Osteocyte (in vitro differentiated cells): ENCODE measurements at regions not wholly inside any gene's neighbourhood (a gene's known extent, or its start where the extent isn't known, plus 50 kb on each side); places are given as distances from the start of the nearest gene placed in this dataset.

ENCODE experiments used
- DNase-seq: peaks from one replicate; pipeline ENCODE4 v3.0.0; 2021; ENCODE audit warnings: mixed read lengths; ENCODE audit not compliant: unreplicated experiment; ENCODE audit errors: extremely low spot score
- H3K27ac Mint-ChIP-seq: one replicate; pipeline ENCODE4 v1.8.0; 2021; ENCODE audit warnings: mild to moderate bottlenecking, mixed read lengths; ENCODE audit not compliant: unreplicated experiment
- H3K27me3 Mint-ChIP-seq: one replicate; pipeline ENCODE4 v1.8.0; 2021; ENCODE audit warnings: mixed read lengths; ENCODE audit not compliant: unreplicated experiment
- H3K36me3 Mint-ChIP-seq: one replicate; pipeline ENCODE4 v1.8.0; 2021; ENCODE audit warnings: mixed read lengths; ENCODE audit not compliant: unreplicated experiment
- H3K4me1 Mint-ChIP-seq: one replicate; pipeline ENCODE4 v1.8.0; 2021; ENCODE audit warnings: mixed read lengths; ENCODE audit not compliant: unreplicated experiment
- H3K4me3 Mint-ChIP-seq: one replicate; pipeline ENCODE4 v1.8.0; 2021; ENCODE audit warnings: mild to moderate bottlenecking, moderate library complexity, mixed read lengths; ENCODE audit not compliant: unreplicated experiment
- H3K9me3 Mint-ChIP-seq: one replicate; pipeline ENCODE4 v1.8.0; 2021; ENCODE audit warnings: mixed read lengths; ENCODE audit not compliant: unreplicated experiment
- TF ChIP-seq, protein P1 (sequence below): fragments of 200-600 bp; sonication (generic); IDR thresholded peaks from 2 replicates; pipeline ENCODE4 v1.5.0; 2021; ENCODE audit warnings: antibody characterized with exemption, mild to moderate bottlenecking, moderate library complexity

DNA sequence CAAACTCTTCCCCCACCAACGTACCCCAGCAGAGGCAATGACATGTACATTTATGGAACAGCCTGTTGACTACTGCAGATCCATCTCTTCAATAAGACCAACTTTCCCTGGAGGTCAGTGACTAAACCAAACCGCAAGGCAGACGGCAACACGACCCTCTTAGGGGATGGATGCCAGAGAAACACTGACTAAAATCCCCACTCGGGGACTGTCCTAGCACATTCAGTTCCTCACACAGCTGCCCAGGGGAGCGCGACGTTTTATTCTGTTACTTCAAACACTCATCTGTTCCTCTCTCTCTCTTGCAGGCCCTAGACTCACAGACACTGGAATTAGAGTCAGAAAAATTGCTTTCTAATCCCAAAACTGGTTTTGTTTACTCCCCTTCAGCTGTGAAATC lies 146.5 kb upstream of the PRSS1 start:
- Mint-ChIP-seq H3K4me3 (no peak overlapping the region), H3K27me3 (peaks cover 28% of the 10 kb centered on the region), H3K4me1 (peaks cover 7% of the 10 kb centered on the region), H3K36me3 (no peaks in the 10 kb centered on the region), H3K9me3 (no peaks in the 10 kb centered on the region), H3K27ac (no peak overlapping the region)
- TF ChIP-seq, protein P1, sequence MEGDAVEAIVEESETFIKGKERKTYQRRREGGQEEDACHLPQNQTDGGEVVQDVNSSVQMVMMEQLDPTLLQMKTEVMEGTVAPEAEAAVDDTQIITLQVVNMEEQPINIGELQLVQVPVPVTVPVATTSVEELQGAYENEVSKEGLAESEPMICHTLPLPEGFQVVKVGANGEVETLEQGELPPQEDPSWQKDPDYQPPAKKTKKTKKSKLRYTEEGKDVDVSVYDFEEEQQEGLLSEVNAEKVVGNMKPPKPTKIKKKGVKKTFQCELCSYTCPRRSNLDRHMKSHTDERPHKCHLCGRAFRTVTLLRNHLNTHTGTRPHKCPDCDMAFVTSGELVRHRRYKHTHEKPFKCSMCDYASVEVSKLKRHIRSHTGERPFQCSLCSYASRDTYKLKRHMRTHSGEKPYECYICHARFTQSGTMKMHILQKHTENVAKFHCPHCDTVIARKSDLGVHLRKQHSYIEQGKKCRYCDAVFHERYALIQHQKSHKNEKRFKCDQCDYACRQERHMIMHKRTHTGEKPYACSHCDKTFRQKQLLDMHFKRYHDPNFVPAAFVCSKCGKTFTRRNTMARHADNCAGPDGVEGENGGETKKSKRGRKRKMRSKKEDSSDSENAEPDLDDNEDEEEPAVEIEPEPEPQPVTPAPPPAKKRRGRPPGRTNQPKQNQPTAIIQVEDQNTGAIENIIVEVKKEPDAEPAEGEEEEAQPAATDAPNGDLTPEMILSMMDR, result no peak
- DNase-seq, result no peak

GRCh38 chr7:142602183-142602582 lies 147.1 kb upstream of the PRSS1 start:
- H3K4me3 Mint-ChIP-seq, result no peak overlapping the region
- H3K27me3 Mint-ChIP-seq, result peaks cover 31% of the 10 kb centered on the region
- DNase-seq, result no peak
- H3K36me3 Mint-ChIP-seq, result no peaks in the 10 kb centered on the region
- TF ChIP-seq, protein P1, result no peak
- H3K9me3 Mint-ChIP-seq, result no peaks in the 10 kb centered on the region
- H3K4me1 Mint-ChIP-seq, result peaks cover 4% of the 10 kb centered on the region
- H3K27ac Mint-ChIP-seq, result no peak overlapping the region

DNA sequence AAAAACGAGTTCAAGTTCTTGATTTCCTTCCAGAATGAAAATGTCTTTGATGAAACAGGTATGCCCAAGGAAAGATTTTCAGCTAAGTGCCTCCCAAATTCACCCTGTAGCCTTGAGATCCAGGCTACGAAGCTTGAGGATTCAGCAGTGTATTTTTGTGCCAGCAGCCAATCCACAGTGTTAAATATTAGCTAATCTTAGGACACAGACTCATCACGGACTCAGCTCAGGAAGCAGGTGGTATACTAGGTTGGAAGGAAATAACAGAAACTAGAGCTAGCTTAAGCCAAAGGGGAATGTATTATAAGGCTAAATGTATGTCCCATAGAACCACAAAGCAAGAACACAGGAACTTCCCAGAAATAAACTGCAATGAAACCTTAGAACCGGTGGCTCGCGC lies 151.0 kb upstream of the PRSS1 start:
- H3K9me3 Mint-ChIP-seq, result no peaks in the 10 kb centered on the region
- TF ChIP-seq, protein P1, result no peak
- peaks cover 2% of the 10 kb centered on the region for H3K4me1 Mint-ChIP-seq

DNA sequence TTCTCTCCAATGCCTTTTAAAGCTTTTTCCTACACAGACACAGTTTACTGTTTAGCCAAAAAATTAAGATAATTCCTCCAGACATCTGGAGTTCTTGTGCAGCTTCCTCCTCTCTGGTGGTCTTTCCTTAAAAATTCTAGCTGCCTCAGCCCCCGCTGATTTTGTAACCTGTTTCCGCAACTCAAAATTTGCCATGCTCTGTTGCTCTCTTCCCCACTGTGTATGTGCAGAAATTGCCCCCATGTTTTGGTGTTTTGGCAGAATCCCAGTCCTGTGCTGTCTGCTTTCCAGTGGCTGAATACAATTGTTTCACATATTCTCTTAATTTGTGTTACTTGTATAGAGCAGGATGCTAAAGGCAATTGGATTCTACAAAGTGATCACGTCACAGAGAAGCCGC lies 151.7 kb upstream of the PRSS1 start:
- TF ChIP-seq, protein P1, result no peak
- Mint-ChIP-seq H3K4me1 (no peaks in the 10 kb centered on the region), H3K27me3 (peaks cover 47% of the 10 kb centered on the region), H3K27ac (no peak overlapping the region), H3K36me3 (no peaks in the 10 kb centered on the region), H3K9me3 (no peaks in the 10 kb centered on the region), H3K4me3 (no peak overlapping the region)
- DNase-seq, result no peak

More for the DNA sequence above, 151.0 kb upstream of the PRSS1 start:
- no peak overlapping the region for H3K4me3 Mint-ChIP-seq
- no peak for DNase-seq
- no peaks in the 10 kb centered on the region for H3K36me3 Mint-ChIP-seq
- H3K27me3 Mint-ChIP-seq, result peaks cover 44% of the 10 kb centered on the region
- no peak overlapping the region for H3K27ac Mint-ChIP-seq

- DNase-seq, result no peak
- no peak overlapping the region for H3K4me3 Mint-ChIP-seq
- H3K27me3 Mint-ChIP-seq, result peaks cover 47% of the 10 kb centered on the region
- TF ChIP-seq, protein P1, result no peak
- no peaks in the 10 kb centered on the region for H3K9me3 Mint-ChIP-seq
- no peaks in the 10 kb centered on the region for H3K36me3 Mint-ChIP-seq
- H3K4me1 Mint-ChIP-seq, result peaks cover 3% of the 10 kb centered on the region
- no peak overlapping the region for H3K27ac Mint-ChIP-seq
Measured at GRCh38 chr7:142595816-142596516, 153.3 kb upstream of the PRSS1 start.
